Mucosa of descending colon (tissue), 3 donors: ENCODE measurements at regions not wholly inside any gene's neighbourhood (a gene's known extent, or its start where the extent isn't known, plus 50 kb on each side); places are given as distances from the start of the nearest gene placed in this dataset.

ENCODE experiments used
- ATAC-seq: fragments of 200-7000 bp; cut with Tn5 transposase; one replicate; pipeline ENCODE4 v1.9.1; 2020; ENCODE audit warnings: mild to moderate bottlenecking, moderate library complexity
- DNase-seq, 3 donors: peaks; one replicate each; pipeline ENCODE4 v3.0.0-alpha.2; 2020
- H3K36me3 ChIP-seq: fragments of 200-600 bp; one replicate; pipeline ENCODE4 v1.8.0; 2021; ENCODE audit warnings: low read depth, mild to moderate bottlenecking
- H3K4me1 ChIP-seq: fragments of 200-600 bp; one replicate; pipeline ENCODE4 v1.8.0; 2021; ENCODE audit warnings: low read depth, mild to moderate bottlenecking
- H3K4me3 ChIP-seq: fragments of 200-600 bp; one replicate; pipeline ENCODE4 v1.8.0; 2021; ENCODE audit warnings: mild to moderate bottlenecking
- H3K9me3 ChIP-seq: fragments of 200-600 bp; one replicate; pipeline ENCODE4 v1.8.0; 2021; ENCODE audit warnings: mild to moderate bottlenecking
- CTCF ChIP-seq: fragments of 200-600 bp; IDR thresholded peaks from one replicate; pipeline ENCODE4 v1.8.0; 2022; ENCODE audit warnings: antibody characterized with exemption, mild to moderate bottlenecking
- intact Hi-C, 2 donors: fragments of 100-400 bp; cut with DNase I in 1 of 2; cut with micrococcal nuclease in 1 of 2; formaldehyde crosslinking; loops; one replicate each; pipeline versions ENCODE4 v1.11.0 to v1.11.1; 2022; cut with DNase I, micrococcal nuclease
- donor health status: DM: no; HTN: no; CAD: no; lungs with moderate emphysema.
- donor health status: DM: no; HTN: no; CAD: no.
- donor health status: DM: no; HTN: yes; CAD: no.

GRCh38 chr4:177612684-177613083, 170.4 kb upstream of the AGA start:
- DNase-seq (no peak), ATAC-seq (no peak)
- no peak for TF ChIP-seq CTCF
- Histone ChIP-seq H3K4me3 (no peak overlapping the region), H3K36me3 (no peaks in the 10 kb centered on the region), H3K4me1 (no peaks in the 10 kb centered on the region), H3K9me3 (no peaks in the 10 kb centered on the region)
- intact Hi-C loops: no loop called here

- ATAC-seq (no peak), DNase-seq (no peak)
- Histone ChIP-seq H3K9me3 (no peaks in the 10 kb centered on the region), H3K4me3 (no peak overlapping the region), H3K36me3 (no peaks in the 10 kb centered on the region), H3K4me1 (no peaks in the 10 kb centered on the region)
- intact Hi-C loops: no loop called here
- TF ChIP-seq CTCF: no peak
Observed at GRCh38 chr4:177632481-177632880, 190.2 kb upstream of the AGA start.

GRCh38 chr4:177638871-177639270, 196.6 kb upstream of the AGA start:
- Histone ChIP-seq H3K4me3 (no peak overlapping the region), H3K4me1 (no peaks in the 10 kb centered on the region), H3K9me3 (no peaks in the 10 kb centered on the region), H3K36me3 (no peaks in the 10 kb centered on the region)
- TF ChIP-seq CTCF: no peak
- no peak for ATAC-seq
- DNase-seq: no peak
- intact Hi-C loops: no loop called here

GRCh38 chr4:177640864-177641263, 198.6 kb upstream of the AGA start:
- DNase-seq (no peak), ATAC-seq (no peak)
- Histone ChIP-seq H3K36me3 (no peaks in the 10 kb centered on the region), H3K4me1 (no peaks in the 10 kb centered on the region), H3K4me3 (no peak overlapping the region), H3K9me3 (no peaks in the 10 kb centered on the region)
- TF ChIP-seq CTCF: no peak
- intact Hi-C loops: no loop called here

GRCh38 chr4:177660223-177660622, 218.0 kb upstream of the AGA start:
- intact Hi-C loops: no loop called here
- Histone ChIP-seq H3K4me3 (no peak overlapping the region), H3K36me3 (no peaks in the 10 kb centered on the region), H3K9me3 (peaks cover 2% of the 10 kb centered on the region), H3K4me1 (no peaks in the 10 kb centered on the region)
- no peak for ATAC-seq
- TF ChIP-seq CTCF: no peak
- no peak for DNase-seq

GRCh38 chr4:177667687-177668086, 225.4 kb upstream of the AGA start:
- no peak for TF ChIP-seq CTCF
- Histone ChIP-seq H3K36me3 (no peaks in the 10 kb centered on the region), H3K4me1 (no peaks in the 10 kb centered on the region), H3K9me3 (peaks cover 2% of the 10 kb centered on the region), H3K4me3 (no peak overlapping the region)
- DNase-seq: peak in 1 of 3 donors; percentile 9
- intact Hi-C loops: no loop called here
- peak; percentile 36 for ATAC-seq
